ENCODE measurements at regions not wholly inside any gene's neighbourhood (a gene's known extent, or its start where the extent isn't known, plus 50 kb on each side); places are given as distances from the start of the nearest gene placed in this dataset.

DNA sequence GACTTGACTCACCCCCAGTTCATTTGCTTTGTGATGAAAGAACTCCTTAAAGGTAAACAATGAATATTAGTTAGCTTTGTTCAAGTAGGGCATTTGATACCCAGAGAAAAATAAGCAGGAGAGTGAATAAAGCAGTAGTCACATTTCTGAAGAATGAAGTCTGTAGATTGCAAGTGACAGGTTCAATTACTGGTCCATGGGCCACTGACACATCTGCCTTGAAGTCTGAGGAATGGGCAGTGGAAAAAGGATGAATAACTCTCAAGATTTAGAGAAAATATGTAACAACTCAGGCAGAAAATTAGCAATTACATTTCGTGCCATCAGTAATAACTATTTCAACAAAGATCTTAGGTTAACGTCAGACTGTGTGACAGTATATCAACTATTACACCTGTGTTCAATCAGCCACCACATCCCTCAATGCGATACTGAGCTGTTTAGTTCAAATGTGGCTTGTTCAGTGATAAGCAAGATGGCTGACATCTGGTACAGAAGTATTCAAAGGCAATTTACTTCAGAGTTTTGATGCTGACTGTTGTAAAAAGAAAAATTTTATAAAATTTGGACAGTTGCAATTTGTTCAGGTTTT is 1890.7 kb upstream of the NUDT12 start:
- TF ChIP-seq, protein P1, sequence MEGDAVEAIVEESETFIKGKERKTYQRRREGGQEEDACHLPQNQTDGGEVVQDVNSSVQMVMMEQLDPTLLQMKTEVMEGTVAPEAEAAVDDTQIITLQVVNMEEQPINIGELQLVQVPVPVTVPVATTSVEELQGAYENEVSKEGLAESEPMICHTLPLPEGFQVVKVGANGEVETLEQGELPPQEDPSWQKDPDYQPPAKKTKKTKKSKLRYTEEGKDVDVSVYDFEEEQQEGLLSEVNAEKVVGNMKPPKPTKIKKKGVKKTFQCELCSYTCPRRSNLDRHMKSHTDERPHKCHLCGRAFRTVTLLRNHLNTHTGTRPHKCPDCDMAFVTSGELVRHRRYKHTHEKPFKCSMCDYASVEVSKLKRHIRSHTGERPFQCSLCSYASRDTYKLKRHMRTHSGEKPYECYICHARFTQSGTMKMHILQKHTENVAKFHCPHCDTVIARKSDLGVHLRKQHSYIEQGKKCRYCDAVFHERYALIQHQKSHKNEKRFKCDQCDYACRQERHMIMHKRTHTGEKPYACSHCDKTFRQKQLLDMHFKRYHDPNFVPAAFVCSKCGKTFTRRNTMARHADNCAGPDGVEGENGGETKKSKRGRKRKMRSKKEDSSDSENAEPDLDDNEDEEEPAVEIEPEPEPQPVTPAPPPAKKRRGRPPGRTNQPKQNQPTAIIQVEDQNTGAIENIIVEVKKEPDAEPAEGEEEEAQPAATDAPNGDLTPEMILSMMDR (conservative IDR thresholded peaks at IDR 0.05) = no peak
- no peak for TF ChIP-seq ZFX (IDR thresholded peaks at IDR 0.05)
- no peak overlapping the region for H3K27ac ChIP-seq

DNA sequence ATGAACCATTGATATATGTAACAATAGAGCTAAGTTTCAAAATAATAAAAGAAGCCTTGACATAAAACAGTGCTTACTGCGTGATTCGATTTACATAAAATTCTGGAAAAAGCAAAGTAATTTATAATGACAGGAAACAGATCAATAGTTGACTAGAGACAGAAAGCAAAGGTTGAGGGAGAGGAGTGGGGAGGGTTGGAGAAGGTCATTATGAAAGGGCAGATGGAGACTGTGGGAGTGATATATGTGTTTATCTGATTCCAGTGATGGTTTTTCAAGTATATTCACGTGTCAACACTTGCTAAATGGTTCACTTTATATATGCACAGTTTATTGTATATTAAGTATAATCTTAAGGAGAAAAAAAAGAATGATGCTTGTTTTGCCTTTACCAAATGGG is 1885.7 kb upstream of the NUDT12 start:
- H3K27ac ChIP-seq = no peak overlapping the region
- TF ChIP-seq, protein P1 (conservative IDR thresholded peaks at IDR 0.05) = no peak
- TF ChIP-seq ZFX (IDR thresholded peaks at IDR 0.05) = no peak

DNA sequence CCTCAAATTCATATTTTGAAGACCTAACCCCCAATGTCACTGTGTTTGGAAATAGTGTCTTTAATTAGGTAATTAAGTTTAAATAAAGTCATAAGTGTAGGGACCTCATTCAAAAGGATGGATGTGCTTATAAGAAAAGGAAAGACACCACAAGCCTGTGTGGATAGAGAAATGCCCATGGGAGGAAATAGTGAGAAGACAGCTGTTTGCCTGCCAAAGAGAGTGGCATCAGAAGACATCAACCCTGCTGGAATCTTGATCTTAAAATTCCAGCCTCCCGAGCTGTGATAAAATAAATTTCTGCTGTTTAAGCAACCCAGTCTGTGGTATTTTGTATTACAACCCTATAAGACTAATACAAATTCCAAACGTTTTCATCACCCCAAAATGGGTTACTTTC is 1867.9 kb upstream of the NUDT12 start:
- no peak for TF ChIP-seq ZFX (IDR thresholded peaks at IDR 0.05)
- TF ChIP-seq, protein P1 (conservative IDR thresholded peaks at IDR 0.05) = no peak
- H3K27ac ChIP-seq = no peak overlapping the region

DNA sequence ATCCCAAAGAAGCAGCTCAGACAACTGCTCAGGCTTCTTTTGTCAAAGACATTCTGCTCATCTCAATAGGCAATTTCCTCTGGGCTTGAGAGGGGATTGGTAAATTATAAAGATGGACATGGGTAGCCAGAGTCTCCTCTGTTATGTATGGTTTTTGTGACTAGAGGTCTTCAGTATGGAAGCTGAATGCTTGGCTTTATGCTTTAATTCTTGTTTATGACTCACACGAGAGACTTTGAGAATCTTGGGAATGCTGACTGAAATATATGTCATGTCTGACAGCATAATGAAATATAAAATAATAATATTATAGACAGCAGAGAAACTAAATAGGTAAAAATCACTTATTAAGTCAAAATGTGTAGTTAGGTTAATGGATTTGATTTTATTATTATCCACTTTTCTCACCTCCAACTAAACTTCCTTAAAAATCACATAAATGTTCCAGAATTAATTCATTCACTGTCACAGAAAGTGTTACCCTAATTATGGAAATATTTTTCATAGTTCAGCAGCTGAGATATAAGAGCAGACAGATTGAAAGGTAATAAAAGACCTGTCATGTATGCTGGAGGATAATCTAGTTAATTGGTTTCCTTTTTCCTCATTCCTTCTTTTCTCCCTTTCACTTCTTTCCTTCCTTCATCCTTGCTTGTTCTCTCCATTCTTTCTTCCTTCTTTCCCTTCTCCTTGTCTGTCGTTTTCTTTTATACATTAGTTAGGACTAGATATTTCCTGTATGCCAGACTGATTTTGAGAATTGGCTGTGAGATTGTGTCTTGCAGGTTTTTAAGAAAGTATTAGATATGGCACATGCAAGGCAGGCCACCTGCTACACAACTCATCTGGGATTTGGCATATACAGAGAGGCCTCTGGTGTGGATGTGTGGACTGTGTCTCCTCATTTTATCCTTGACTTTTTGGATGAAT is 1866.1 kb upstream of the NUDT12 start:
- TF ChIP-seq, protein P1 (conservative IDR thresholded peaks at IDR 0.05) = no peak
- no peak for TF ChIP-seq ZFX (IDR thresholded peaks at IDR 0.05)
- H3K27ac ChIP-seq = no peak overlapping the region

DNA sequence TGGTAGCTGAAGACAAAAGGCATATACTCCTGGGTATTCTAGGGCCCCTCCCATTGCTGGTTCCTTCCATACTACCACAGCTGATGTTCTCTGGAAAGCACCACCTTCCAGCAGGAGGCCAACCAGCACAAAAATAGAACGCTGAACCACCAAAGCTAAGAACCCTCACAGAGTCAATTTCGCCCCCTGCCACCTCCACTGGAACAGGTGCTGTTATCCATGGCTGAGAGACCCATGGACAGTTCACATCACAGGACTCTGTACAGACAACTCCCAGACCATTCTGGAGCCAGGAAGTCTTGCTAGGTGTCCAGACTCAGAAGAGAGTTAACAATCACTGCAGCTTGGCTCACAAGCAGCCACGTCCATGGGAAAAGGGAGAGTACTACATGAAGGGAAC is 1851.5 kb upstream of the NUDT12 start:
- TF ChIP-seq, protein P1 (conservative IDR thresholded peaks at IDR 0.05) = no peak
- TF ChIP-seq ZFX (IDR thresholded peaks at IDR 0.05) = no peak
- no peak overlapping the region for H3K27ac ChIP-seq

DNA sequence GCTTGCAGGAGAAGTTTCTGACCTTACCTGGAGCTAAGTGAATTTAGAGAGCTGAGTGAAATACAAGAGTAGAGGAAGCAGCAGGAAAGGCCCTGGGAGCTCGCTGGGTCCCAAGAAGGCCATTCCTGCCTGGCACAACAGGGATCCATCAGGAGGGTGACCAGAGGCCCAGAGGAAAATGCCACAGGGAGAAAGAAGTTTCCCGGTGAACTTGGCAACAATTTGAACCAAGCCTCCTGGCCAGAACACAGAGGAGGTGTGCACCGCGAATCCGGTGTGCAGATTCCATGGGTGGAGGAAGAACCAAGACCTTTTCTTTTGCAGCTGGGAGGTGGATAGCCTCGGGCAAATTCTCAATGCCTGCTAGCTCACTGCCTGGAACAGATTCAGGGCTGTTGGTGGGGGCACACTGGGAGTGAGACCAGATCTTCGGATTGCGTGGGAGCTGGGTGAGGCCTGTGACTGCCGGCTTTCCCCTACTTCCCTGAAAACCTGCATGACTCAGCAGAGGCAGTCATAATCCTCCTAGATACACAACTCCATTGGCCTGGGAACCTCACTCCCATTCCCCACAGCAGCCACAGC is 1850.9 kb upstream of the NUDT12 start:
- H3K27ac ChIP-seq = no peak overlapping the region
- TF ChIP-seq ZFX (IDR thresholded peaks at IDR 0.05) = no peak
- TF ChIP-seq, protein P1 (conservative IDR thresholded peaks at IDR 0.05) = no peak

DNA sequence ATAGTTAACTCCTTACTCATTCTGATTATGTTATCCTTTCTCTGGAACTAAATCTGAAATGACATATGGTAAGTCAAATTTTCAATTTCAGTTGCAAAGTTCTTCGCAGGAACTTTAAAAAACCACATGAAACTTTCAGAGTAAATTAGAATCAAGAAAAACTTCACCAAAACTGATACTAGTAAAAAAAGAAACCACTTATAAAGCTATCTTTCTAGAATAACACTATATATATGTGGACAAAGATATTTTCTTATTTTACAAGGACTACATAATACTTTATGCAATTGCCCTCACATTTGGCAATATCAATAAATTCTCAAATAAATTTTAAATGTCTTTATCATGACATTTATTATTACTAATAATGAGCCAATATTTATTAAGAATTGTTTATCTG is 1847.1 kb upstream of the NUDT12 start:
- H3K27ac ChIP-seq = no peak overlapping the region
- TF ChIP-seq, protein P1 (conservative IDR thresholded peaks at IDR 0.05) = no peak
